HEK293T (cell line): ENCODE measurements at regions not wholly inside any gene's neighbourhood (a gene's known extent, or its start where the extent isn't known, plus 50 kb on each side); places are given as distances from the start of the nearest gene placed in this dataset.

Experiments used
- CTCF ChIA-PET: fragments of 350-600 bp; formaldehyde crosslinking; extraction: SDS; loops from one replicate; lab custom pipeline; 2021; ENCODE audit warnings: antibody characterized with exemption, inconsistent platforms; lab: Yijun Ruan, JAX
- POLR2A ChIA-PET: fragments of 350-600 bp; formaldehyde crosslinking; extraction: SDS; loops from one replicate; lab custom pipeline; 2020; ENCODE audit warnings: antibody characterized with exemption, inconsistent platforms; lab: Yijun Ruan, JAX
- DNase-seq: peaks from one replicate; pipeline ENCODE4 v3.0.0; 2012; ENCODE audit warnings: mixed read lengths; ENCODE audit errors: extremely low spot score
- ARNT ChIP-seq: fragments of 450-650 bp; IDR thresholded peaks from 2 replicates; pipeline ENCODE4 v1.6.1; 2017; ENCODE audit warnings: mild to moderate bottlenecking
- BHLHE40 ChIP-seq: fragments of 450-650 bp; IDR thresholded peaks from 2 replicates; pipeline ENCODE4 v1.6.1; 2016; ENCODE audit warnings: mild to moderate bottlenecking, moderate library complexity, borderline replicate concordance
- CTBP1 ChIP-seq: fragments of 450-650 bp; IDR thresholded peaks from 2 replicates; pipeline ENCODE4 v1.6.1; 2016; ENCODE audit warnings: borderline replicate concordance
- ELF4 ChIP-seq: fragments of 450-650 bp; IDR thresholded peaks from 2 replicates; pipeline ENCODE4 v1.6.1; 2017; ENCODE audit warnings: antibody characterized with exemption
- FOXA1 ChIP-seq: fragments of 450-650 bp; IDR thresholded peaks from 2 replicates; pipeline ENCODE4 v1.6.1; 2016; ENCODE audit warnings: mild to moderate bottlenecking
- FOXK2 ChIP-seq: fragments of 450-650 bp; IDR thresholded peaks from 2 replicates; pipeline ENCODE4 v1.6.1; 2016; ENCODE audit warnings: mild to moderate bottlenecking
- FOXM1 ChIP-seq: fragments of 450-650 bp; IDR thresholded peaks from 2 replicates; pipeline ENCODE4 v1.6.1; 2017; ENCODE audit warnings: mild to moderate bottlenecking, borderline replicate concordance
- HDGF ChIP-seq: fragments of 450-650 bp; IDR thresholded peaks from 2 replicates; pipeline ENCODE4 v1.6.1; 2017; ENCODE audit warnings: antibody characterized with exemption, borderline replicate concordance
- L3MBTL2 ChIP-seq: fragments of 450-650 bp; conservative IDR thresholded peaks from 2 replicates; pipeline ENCODE4 v1.6.1; 2016; ENCODE audit warnings: mild to moderate bottlenecking
- LEF1 ChIP-seq: fragments of 450-650 bp; IDR thresholded peaks from 2 replicates; pipeline ENCODE4 v1.6.1; 2017; ENCODE audit warnings: mild to moderate bottlenecking, borderline replicate concordance
- NFRKB ChIP-seq: fragments of 450-650 bp; IDR thresholded peaks from 2 replicates; pipeline ENCODE4 v1.6.1; 2016; ENCODE audit warnings: mild to moderate bottlenecking, moderate library complexity
- SP1 ChIP-seq: fragments of 450-650 bp; IDR thresholded peaks from 2 replicates; pipeline ENCODE4 v1.6.1; 2017
- SUZ12 ChIP-seq: fragments of 450-650 bp; IDR thresholded peaks from 2 replicates; pipeline ENCODE4 v1.6.1; 2016; ENCODE audit warnings: mild to moderate bottlenecking
- TARDBP ChIP-seq: fragments of 450-650 bp; IDR thresholded peaks from 2 replicates; pipeline ENCODE4 v1.6.1; 2016
- ZNF384 ChIP-seq: fragments of 450-650 bp; IDR thresholded peaks from 2 replicates; pipeline ENCODE4 v1.6.1; 2016
- TF ChIP-seq, protein P1 (sequence below): fragments of 450-650 bp; IDR thresholded peaks from 2 replicates; pipeline ENCODE4 v1.6.1; 2016

DNA sequence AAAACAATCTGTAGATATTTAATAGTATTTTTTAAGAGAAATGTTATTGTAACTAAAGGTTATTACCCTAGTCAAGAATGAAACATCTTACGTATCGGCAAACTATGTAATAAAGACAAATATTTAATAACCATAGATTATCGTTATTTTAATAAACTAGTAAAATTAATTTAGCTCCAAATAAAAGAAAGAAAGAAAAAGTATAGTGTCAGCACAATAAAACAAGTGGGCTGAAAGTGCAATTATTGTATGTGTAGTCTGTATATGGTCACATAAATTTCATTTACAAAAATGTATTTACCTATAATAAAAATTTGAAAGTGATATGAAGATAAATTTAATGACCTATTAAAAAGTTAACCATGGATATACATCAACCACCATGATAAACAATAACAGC is 1258.4 kb upstream of the MIR17HG start:
- ChIA-PET CTCF (interaction anchor here (0.6 kb wide), 1 partner anchor 339 kb away, joined by 3 read pairs; no protein-coding TSS in a partner anchor), POLR2A (no interaction called here)
- TF ChIP-seq FOXM1 (no peak), ARNT (no peak), CTBP1 (no peak), FOXA1 (no peak)
- DNase-seq: no peak

DNA sequence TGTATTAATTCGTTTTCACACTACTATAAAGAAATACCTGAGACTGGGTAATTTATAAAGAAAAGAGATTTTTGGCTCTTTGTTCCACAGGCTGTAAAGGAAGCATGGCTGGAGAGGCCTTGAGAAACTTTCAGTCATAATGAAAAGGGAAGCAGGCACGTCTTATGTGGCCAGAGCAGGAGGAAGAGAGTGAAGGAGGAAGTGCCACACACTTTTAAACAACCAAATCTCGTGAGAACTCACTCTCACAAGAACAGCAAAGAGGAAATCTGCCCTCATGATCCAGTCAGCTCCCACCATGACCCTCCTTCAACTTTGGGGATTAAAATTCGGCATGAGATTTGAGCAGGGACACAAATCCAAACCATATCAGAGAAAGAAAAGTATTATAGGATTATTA is 1255.9 kb upstream of the MIR17HG start:
- CTCF ChIA-PET: no interaction called here
- no peak for DNase-seq
- TF ChIP-seq NFRKB (no peak), ELF4 (no peak), BHLHE40 (no peak), SUZ12 (no peak), FOXA1 (no peak), FOXM1 (no peak), CTBP1 (no peak), ZNF384 (no peak), FOXK2 (no peak), ARNT (no peak), HDGF (no peak), TARDBP (no peak), SP1 (no peak), L3MBTL2 (no peak), LEF1 (no peak)
- TF ChIP-seq, protein P1, sequence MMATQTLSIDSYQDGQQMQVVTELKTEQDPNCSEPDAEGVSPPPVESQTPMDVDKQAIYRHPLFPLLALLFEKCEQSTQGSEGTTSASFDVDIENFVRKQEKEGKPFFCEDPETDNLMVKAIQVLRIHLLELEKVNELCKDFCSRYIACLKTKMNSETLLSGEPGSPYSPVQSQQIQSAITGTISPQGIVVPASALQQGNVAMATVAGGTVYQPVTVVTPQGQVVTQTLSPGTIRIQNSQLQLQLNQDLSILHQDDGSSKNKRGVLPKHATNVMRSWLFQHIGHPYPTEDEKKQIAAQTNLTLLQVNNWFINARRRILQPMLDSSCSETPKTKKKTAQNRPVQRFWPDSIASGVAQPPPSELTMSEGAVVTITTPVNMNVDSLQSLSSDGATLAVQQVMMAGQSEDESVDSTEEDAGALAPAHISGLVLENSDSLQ: no peak
- POLR2A ChIA-PET: no interaction called here

DNA sequence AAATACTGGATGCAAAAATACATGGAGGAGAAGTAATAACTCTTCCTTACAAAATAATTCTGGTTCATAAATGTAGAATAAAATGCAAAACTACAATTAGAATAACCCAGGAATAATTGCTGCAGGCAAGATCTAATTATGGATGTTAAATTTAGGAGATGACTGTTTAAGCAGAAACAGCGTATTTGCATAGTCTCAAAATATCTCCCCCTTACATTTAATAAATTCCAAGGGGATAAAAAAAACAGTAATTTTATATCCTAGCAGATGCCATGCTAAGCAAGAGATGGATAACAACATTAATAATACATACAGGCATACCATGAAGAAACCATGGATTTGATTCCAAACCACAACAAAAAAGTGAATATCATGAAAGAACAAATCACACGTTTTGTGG is 1253.1 kb upstream of the MIR17HG start:
- CTCF ChIA-PET: no interaction called here
- no peak for DNase-seq
- no peak for TF ChIP-seq ZNF384
- no peak for TF ChIP-seq ELF4
- no peak for TF ChIP-seq SUZ12
- no peak for TF ChIP-seq SP1
- no peak for TF ChIP-seq FOXM1
- no peak for TF ChIP-seq ARNT
- no peak for TF ChIP-seq FOXA1
- TF ChIP-seq BHLHE40: no peak
- no peak for TF ChIP-seq NFRKB
- no peak for TF ChIP-seq HDGF
- POLR2A ChIA-PET: no interaction called here

DNA sequence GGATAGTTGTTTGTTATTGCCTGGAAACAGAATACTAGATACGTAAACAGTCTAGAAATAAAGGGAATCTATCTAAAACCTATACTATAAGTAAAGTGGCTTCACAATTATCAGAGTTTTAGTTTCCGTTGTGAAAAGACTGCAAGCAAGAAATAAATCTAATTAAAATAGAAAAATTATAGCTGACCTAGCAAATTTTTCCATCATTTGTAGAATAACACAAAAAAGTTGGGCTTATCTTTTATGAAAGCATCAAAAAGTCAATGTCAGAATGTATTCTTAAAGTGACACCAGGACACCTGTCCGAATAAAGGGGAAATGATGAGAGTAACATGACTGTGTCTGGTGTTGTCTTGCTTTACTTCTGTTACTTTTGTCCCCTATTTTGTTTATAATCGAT is 1248.9 kb upstream of the MIR17HG start:
- ChIA-PET CTCF (no interaction called here), POLR2A (no interaction called here)
- TF ChIP-seq NFRKB: no peak
- TF ChIP-seq FOXA1: no peak
- no peak for TF ChIP-seq ARNT
- no peak for TF ChIP-seq TARDBP
- no peak for TF ChIP-seq SUZ12
- no peak for TF ChIP-seq ELF4
- TF ChIP-seq, protein P1: no peak
- no peak for TF ChIP-seq L3MBTL2
- no peak for TF ChIP-seq CTBP1
- no peak for TF ChIP-seq SP1
- TF ChIP-seq LEF1: no peak
- TF ChIP-seq FOXM1: no peak
- no peak for TF ChIP-seq ZNF384
- TF ChIP-seq BHLHE40: no peak
- no peak for TF ChIP-seq FOXK2
- no peak for TF ChIP-seq HDGF
- DNase-seq: no peak

DNA sequence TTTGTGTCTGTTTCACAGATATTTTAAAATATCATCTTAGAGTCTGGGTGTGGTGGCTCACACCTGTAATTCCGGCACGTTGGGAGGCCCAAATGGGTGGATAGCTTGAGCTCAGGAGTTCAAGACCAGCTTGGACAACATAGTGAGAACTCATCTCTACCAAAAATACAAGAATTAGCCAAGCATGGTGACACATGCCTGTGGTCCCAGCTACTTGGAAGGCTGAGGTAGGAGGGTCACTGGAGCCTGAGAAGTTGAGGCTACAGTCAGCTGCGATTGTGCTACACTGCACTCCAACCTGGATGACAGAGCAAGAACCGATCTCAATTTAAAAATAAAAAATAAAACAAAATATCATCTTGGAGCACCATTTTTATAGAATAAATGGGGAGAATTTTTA is 1247.6 kb upstream of the MIR17HG start:
- CTCF ChIA-PET: interaction anchor here (0.5 kb wide), 1 partner anchor 16 kb away, joined by 3 read pairs; no protein-coding TSS in a partner anchor
- TF ChIP-seq LEF1: no peak
- TF ChIP-seq ARNT: no peak
- no peak for TF ChIP-seq FOXK2
- TF ChIP-seq BHLHE40: no peak
- no peak for TF ChIP-seq SUZ12
- TF ChIP-seq, protein P1: no peak
- no peak for TF ChIP-seq SP1
- TF ChIP-seq HDGF: no peak
- no peak for TF ChIP-seq TARDBP
- no peak for TF ChIP-seq FOXM1
- no peak for TF ChIP-seq FOXA1
- TF ChIP-seq CTBP1: no peak
- no peak for TF ChIP-seq ELF4
- no peak for TF ChIP-seq L3MBTL2
- no peak for TF ChIP-seq NFRKB
- TF ChIP-seq ZNF384: no peak
- DNase-seq: no peak
- POLR2A ChIA-PET: no interaction called here

DNA sequence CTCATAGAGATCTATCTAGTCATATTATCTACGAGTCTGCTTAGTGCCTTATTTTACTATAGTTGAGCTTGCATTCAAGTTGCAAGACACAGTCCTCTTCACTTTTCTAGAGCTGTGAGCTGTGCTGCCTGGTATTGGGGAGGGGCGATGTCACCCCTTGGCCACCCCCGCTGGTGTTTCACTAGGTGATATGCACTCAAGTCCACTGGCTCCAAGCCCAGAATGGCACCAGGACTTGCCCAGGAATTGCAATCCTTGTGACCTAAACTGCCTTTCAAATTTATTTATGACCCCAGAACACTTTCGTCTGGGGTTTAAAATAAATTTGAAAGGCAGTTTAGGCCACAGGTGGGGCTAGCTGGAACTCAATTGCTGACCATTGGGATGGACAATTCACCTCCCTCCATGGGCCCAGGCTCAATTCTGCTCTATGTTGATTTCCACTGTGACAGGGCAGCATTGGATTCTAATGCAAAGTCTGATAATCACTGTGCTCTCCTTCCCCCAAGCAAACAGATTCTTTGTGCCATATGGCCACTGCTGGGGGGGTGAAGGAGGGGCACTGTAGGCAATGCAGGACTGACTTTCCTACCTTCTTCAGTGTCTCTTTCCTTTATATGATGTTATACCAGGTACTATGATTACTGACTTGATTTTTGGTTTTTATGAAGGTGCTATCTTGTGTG is 1244.2 kb upstream of the MIR17HG start:
- CTCF ChIA-PET: no interaction called here
- no peak for DNase-seq
- POLR2A ChIA-PET: no interaction called here
- TF ChIP-seq SP1 (no peak), ZNF384 (no peak), L3MBTL2 (no peak), HDGF (no peak), TARDBP (no peak), NFRKB (no peak), ARNT (no peak), LEF1 (no peak), SUZ12 (no peak), BHLHE40 (no peak), ELF4 (no peak)
- TF ChIP-seq, protein P1: no peak
